GM21723 (cell line): ENCODE measurements at regions not wholly inside any gene's neighbourhood (a gene's known extent, or its start where the extent isn't known, plus 50 kb on each side); places are given as distances from the start of the nearest gene placed in this dataset.

Source experiments
- ATAC-seq: cut with Tn5 transposase; IDR thresholded peaks from one replicate; pipeline ENCODE4 v1.9.1; 2021; ENCODE audit warnings: mild to moderate bottlenecking, moderate library complexity; ENCODE audit not compliant: unreplicated experiment

- no peak for ATAC-seq
Measured at GRCh38 chr4:43898836-43899235, 549.8 kb downstream of the KCTD8 start.

- ATAC-seq = no peak
Measured at GRCh38 chr4:43903456-43903855, 545.2 kb downstream of the KCTD8 start.

GRCh38 chr4:43918377-43918776, 530.2 kb downstream of the KCTD8 start:
- no peak for ATAC-seq

- ATAC-seq = no peak
Measured at GRCh38 chr4:43932448-43932847, 516.2 kb downstream of the KCTD8 start.

GRCh38 chr4:43943998-43944397, 504.6 kb downstream of the KCTD8 start:
- ATAC-seq = no peak

- no peak for ATAC-seq
Measured at GRCh38 chr4:43959976-43960375, 488.6 kb downstream of the KCTD8 start.

GRCh38 chr4:43968011-43968410, 480.6 kb downstream of the KCTD8 start:
- no peak for ATAC-seq

- ATAC-seq = no peak
Measured at GRCh38 chr4:43983610-43984009, 465.0 kb downstream of the KCTD8 start.

GRCh38 chr4:43987331-43987944, 461.2 kb downstream of the KCTD8 start:
- ATAC-seq = no peak

- ATAC-seq = no peak
Measured at GRCh38 chr4:43990551-43990950, 458.1 kb downstream of the KCTD8 start.

- ATAC-seq = no peak
Measured at GRCh38 chr4:43990963-43991362, 457.6 kb downstream of the KCTD8 start.

GRCh38 chr4:43992552-43992951, 456.1 kb downstream of the KCTD8 start:
- ATAC-seq = no peak

- no peak for ATAC-seq
Measured at GRCh38 chr4:43993196-43993902, 455.3 kb downstream of the KCTD8 start.

GRCh38 chr4:43999669-44000068, 448.9 kb downstream of the KCTD8 start:
- ATAC-seq = no peak

GRCh38 chr4:44002368-44002767, 446.2 kb downstream of the KCTD8 start:
- no peak for ATAC-seq

- no peak for ATAC-seq
Measured at GRCh38 chr4:44016570-44017421, 431.8 kb downstream of the KCTD8 start.

- no peak for ATAC-seq
Measured at GRCh38 chr4:44017422-44017739, 431.2 kb downstream of the KCTD8 start.

- no peak for ATAC-seq
Measured at GRCh38 chr4:44019721-44020120, 428.9 kb downstream of the KCTD8 start.

- ATAC-seq = no peak
Measured at GRCh38 chr4:44025376-44026020, 423.1 kb downstream of the KCTD8 start.

GRCh38 chr4:44038811-44039210, 409.8 kb downstream of the KCTD8 start:
- no peak for ATAC-seq

GRCh38 chr4:44046491-44046890, 402.1 kb downstream of the KCTD8 start:
- no peak for ATAC-seq
